Progenitor cell of endocrine pancreas (in vitro differentiated cells): ENCODE measurements at regions not wholly inside any gene's neighbourhood (a gene's known extent, or its start where the extent isn't known, plus 50 kb on each side); places are given as distances from the start of the nearest gene placed in this dataset.

ENCODE experiments used
- DNase-seq: peaks from one replicate; pipeline ENCODE4 v3.0.0; 2021; ENCODE audit warnings: low spot score; ENCODE audit not compliant: unreplicated experiment
- H3K27ac Mint-ChIP-seq: 2 replicates; pipeline ENCODE4 v1.8.0; 2021; ENCODE audit warnings: mild to moderate bottlenecking, moderate library complexity, mixed read lengths
- H3K27me3 Mint-ChIP-seq: 2 replicates; pipeline ENCODE4 v1.8.0; 2021; ENCODE audit warnings: mixed read lengths
- H3K36me3 Mint-ChIP-seq: 2 replicates; pipeline ENCODE4 v1.8.0; 2022; ENCODE audit warnings: mixed read lengths; ENCODE audit not compliant: insufficient read depth
- H3K4me1 Mint-ChIP-seq: 2 replicates; pipeline ENCODE4 v1.8.0; 2021; ENCODE audit warnings: low read depth, mixed read lengths
- H3K4me3 Mint-ChIP-seq: 2 replicates; pipeline ENCODE4 v1.8.0; 2021; ENCODE audit warnings: low read depth, mild to moderate bottlenecking, moderate library complexity, mixed read lengths
- H3K9me3 Mint-ChIP-seq: 2 replicates; pipeline ENCODE4 v1.8.0; 2021; ENCODE audit warnings: low read depth, mixed read lengths
- CTCF ChIP-seq: fragments of 200-600 bp; sonication (generic); IDR thresholded peaks from one replicate; pipeline ENCODE4 v1.5.0; 2021; ENCODE audit warnings: antibody characterized with exemption, mild to moderate bottlenecking; ENCODE audit not compliant: unreplicated experiment

DNA sequence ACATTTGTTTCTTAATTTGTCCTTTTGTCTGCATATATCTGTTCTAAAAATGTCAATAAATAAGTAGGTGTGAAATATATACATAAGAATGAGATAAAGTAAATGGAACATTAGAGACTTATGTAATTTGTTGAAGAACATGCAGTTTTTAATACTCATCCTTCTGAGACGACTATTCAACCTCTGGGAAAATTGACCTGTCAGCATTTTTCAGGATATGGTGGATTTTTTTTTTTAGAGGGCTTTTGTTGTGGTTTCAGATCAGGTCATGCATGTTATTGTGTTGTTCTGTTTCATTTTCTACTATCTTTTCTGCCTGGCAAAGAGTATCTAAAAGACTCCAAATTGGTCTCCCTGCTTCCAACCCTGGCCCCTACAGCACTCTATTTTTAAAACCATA, 97.3 kb downstream of the PCDH7 start:
- no peak overlapping the region for H3K27ac Mint-ChIP-seq
- H3K4me3 Mint-ChIP-seq: no peak overlapping the region
- H3K9me3 Mint-ChIP-seq: no peaks in the 10 kb centered on the region
- no peaks in the 10 kb centered on the region for H3K36me3 Mint-ChIP-seq
- no peak for TF ChIP-seq CTCF
- H3K27me3 Mint-ChIP-seq: no peaks in the 10 kb centered on the region
- no peaks in the 10 kb centered on the region for H3K4me1 Mint-ChIP-seq
- no peak for DNase-seq

DNA sequence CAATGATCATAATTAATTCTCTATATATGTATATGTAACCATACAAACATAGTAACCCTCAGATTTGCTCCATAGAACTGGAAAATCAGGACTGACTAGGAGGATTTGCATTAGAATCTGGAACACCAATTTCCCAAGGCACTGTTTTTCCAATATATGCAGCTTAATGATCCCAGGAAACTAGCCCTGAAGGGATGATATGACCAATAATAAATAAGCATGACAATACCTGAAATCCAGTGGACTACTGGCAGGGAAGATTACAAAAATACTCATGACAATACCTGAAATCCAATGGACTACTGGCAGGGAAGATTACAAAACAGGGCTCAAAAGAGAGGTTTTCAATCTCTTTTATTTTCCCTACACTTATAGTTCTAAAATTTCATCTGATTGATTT, 98.4 kb downstream of the PCDH7 start:
- TF ChIP-seq CTCF: no peak
- Mint-ChIP-seq H3K4me3 (no peak overlapping the region), H3K27me3 (no peaks in the 10 kb centered on the region), H3K9me3 (no peaks in the 10 kb centered on the region), H3K36me3 (no peaks in the 10 kb centered on the region), H3K4me1 (no peaks in the 10 kb centered on the region), H3K27ac (no peak overlapping the region)
- no peak for DNase-seq

- no peak for TF ChIP-seq CTCF
- Mint-ChIP-seq H3K27ac (no peak overlapping the region), H3K9me3 (no peaks in the 10 kb centered on the region), H3K36me3 (no peaks in the 10 kb centered on the region), H3K4me1 (no peaks in the 10 kb centered on the region), H3K27me3 (no peaks in the 10 kb centered on the region), H3K4me3 (no peak overlapping the region)
- no peak for DNase-seq
Measured at GRCh38 chr4:30821275-30821674, 101.1 kb downstream of the PCDH7 start.

DNA sequence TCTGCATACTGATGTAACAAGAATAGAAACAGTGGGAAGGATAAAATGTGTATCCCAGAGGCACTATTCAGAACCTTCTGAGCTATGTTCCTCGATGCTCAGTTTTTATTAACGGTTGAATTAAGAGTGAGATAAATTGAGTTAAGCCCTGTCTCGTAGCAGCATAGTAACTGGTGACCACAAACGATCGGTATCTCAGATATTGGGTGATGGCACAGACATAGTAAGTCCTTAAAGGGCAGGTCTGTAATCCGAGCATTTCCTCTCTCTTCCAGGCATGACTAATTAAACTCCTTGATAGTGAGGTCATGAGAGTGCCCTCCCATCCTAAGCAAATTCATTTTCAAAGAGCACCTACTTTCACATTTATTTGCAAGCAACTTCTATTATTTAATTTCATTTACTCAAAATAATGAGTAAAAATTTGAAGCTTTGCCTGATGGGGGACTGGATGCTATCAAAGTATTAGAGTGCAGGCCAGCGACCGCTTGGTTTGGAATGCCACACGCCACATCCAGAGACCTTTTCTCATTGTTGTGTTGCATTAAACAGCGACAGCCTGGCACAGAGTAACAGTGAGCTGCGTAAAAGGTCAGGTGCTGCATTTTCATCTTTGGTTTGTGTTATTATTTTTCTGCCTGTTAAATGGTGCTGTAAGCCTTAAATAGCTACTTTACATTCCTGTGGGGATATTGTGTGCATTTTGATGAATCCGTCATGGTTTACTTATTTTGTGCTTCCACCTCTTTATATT, 101.9 kb downstream of the PCDH7 start:
- no peak for DNase-seq

GRCh38 chr4:30822911-30823551, 102.9 kb downstream of the PCDH7 start:
- Mint-ChIP-seq H3K4me1 (no peaks in the 10 kb centered on the region), H3K4me3 (no peak overlapping the region), H3K36me3 (no peaks in the 10 kb centered on the region), H3K27me3 (no peaks in the 10 kb centered on the region), H3K27ac (no peak overlapping the region), H3K9me3 (no peaks in the 10 kb centered on the region)
- TF ChIP-seq CTCF: no peak
- no peak for DNase-seq

More for the DNA sequence above, 101.9 kb downstream of the PCDH7 start:
- Mint-ChIP-seq H3K4me3 (no peak overlapping the region), H3K9me3 (no peaks in the 10 kb centered on the region), H3K4me1 (no peaks in the 10 kb centered on the region), H3K27ac (no peak overlapping the region), H3K27me3 (no peaks in the 10 kb centered on the region), H3K36me3 (no peaks in the 10 kb centered on the region)
- TF ChIP-seq CTCF: no peak
